K562 (cell line): ENCODE measurements at regions not wholly inside any gene's neighbourhood (a gene's known extent, or its start where the extent isn't known, plus 50 kb on each side); places are given as distances from the start of the nearest gene placed in this dataset.

ENCODE experiments used
- ATAC-seq: fragments of 200-7000 bp; cut with Tn5 transposase; 3 replicates; pipeline ENCODE4 v1.9.1; 2020; ENCODE audit warnings: moderate library complexity
- BruUV-seq: library from RNA; stranded (reverse); fragments of 400-500 nt; replicated peaks from 2 replicates; lab custom pipeline; 2021; lab: Mats Ljungman, UMichigan
- CTCF ChIA-PET: fragments of 300-600 bp; formaldehyde crosslinking; extraction: SDS; loops from one replicate; lab custom pipeline; 2021; ENCODE audit warnings: low intra/inter-chr PET ratio; lab: Yijun Ruan, JAX
- POLR2A ChIA-PET: fragments of 300-600, 350-650 bp; sonication (Branson Sonifier 250); formaldehyde crosslinking; extraction: SDS; loops from one replicate; lab custom pipeline; 2021; ENCODE audit warnings: antibody characterized with exemption, inconsistent platforms; lab: Yijun Ruan, JAX
- DNase-seq, 4 experiments: peaks; one replicate each; pipeline versions ENCODE4 v3.0.0 to v3.0.0-alpha.2; 2011 to 2018; ENCODE audit warnings: low spot score in 3 of 4, mixed read lengths in 3 of 4; ENCODE audit errors: extremely low read depth in 1 of 4
- FAIRE-seq: peaks from 2 replicates; lab custom pipeline; 2011; peaks lifted over from hg19 to GRCh38; lab: Jason Lieb, UNC
- H2AFZ ChIP-seq: 2 replicates; pipeline ENCODE4 v1.6.0; 2011; ENCODE audit warnings: low read depth, low read length, control low read depth, inconsistent platforms
- H3K27ac ChIP-seq: fragments of 200-600 bp; 3 replicates; pipeline ENCODE4 v1.8.0; 2011; ENCODE audit warnings: low read depth, mild to moderate bottlenecking, control low read depth, inconsistent platforms, low read length, moderate library complexity, mixed read lengths; ENCODE audit errors: extremely low read depth
- H3K27me3 ChIP-seq, 2 experiments: fragments of 300-600 bp in 1 of 2; 2 replicates in 1 of 2; 3 replicates in 1 of 2; pipeline versions ENCODE4 v1.6.0 to v1.8.0; 2011; ENCODE audit warnings: inconsistent platforms in 2 of 2, low read length in 2 of 2, mild to moderate bottlenecking in 1 of 2, mixed read lengths in 1 of 2, moderate library complexity in 1 of 2; ENCODE audit not compliant: control insufficient read depth in 2 of 2, insufficient read depth in 2 of 2
- H3K36me3 ChIP-seq: fragments of 300-600 bp; 3 replicates; pipeline ENCODE4 v1.8.0; 2011; ENCODE audit warnings: mild to moderate bottlenecking, low read length, inconsistent platforms; ENCODE audit not compliant: control insufficient read depth, insufficient read depth
- H3K4me1 ChIP-seq, 2 experiments: fragments of 200-600 bp in 1 of 2; replicated peaks in 1 of 2; 2 replicates in 1 of 2; 3 replicates in 1 of 2; pipeline versions ENCODE4 v1.5.1 to v1.8.0; 2011; ENCODE audit warnings: inconsistent platforms in 2 of 2, low read length in 2 of 2, mild to moderate bottlenecking in 1 of 2, mixed read lengths in 1 of 2, moderate library complexity in 1 of 2; ENCODE audit not compliant: control insufficient read depth in 2 of 2, insufficient read depth in 2 of 2
- H3K4me2 ChIP-seq: 2 replicates; pipeline ENCODE4 v1.6.1; 2011; ENCODE audit warnings: low read length, control low read depth, inconsistent platforms, mixed read lengths; ENCODE audit not compliant: insufficient read depth
- H3K4me3 ChIP-seq: fragments of 200-600 bp; sonication (generic), shearing (Covaris generic); 2 replicates; pipeline ENCODE4 v1.5.1; 2016; ENCODE audit warnings: control low read depth, inconsistent platforms
- H3K79me2 ChIP-seq: fragments of 200-600 bp; 3 replicates; pipeline ENCODE4 v1.8.0; 2011; ENCODE audit warnings: low read length, inconsistent platforms; ENCODE audit not compliant: control insufficient read depth, insufficient read depth
- H3K9ac ChIP-seq, 2 experiments: 2 replicates each; pipeline versions ENCODE4 v1.6.0 to v1.6.1; 2011; ENCODE audit warnings: low read depth in 2 of 2, low read length in 2 of 2, control low read depth in 1 of 2, inconsistent platforms in 1 of 2, mild to moderate bottlenecking in 1 of 2, mixed read lengths in 1 of 2; ENCODE audit not compliant: insufficient read depth in 1 of 2
- H3K9me1 ChIP-seq: one replicate; pipeline ENCODE4 v1.6.0; 2011; ENCODE audit warnings: inconsistent platforms, mild to moderate bottlenecking, low read length, moderate library complexity; ENCODE audit not compliant: control insufficient read depth, insufficient read depth
- H3K9me3 ChIP-seq: replicated peaks from 2 replicates; pipeline ENCODE4 v1.5.1; 2011; ENCODE audit warnings: low read depth, low read length, inconsistent platforms; ENCODE audit not compliant: control insufficient read depth, insufficient read depth
- H4K20me1 ChIP-seq: replicated peaks from 2 replicates; pipeline ENCODE4 v1.6.1; 2011; ENCODE audit warnings: low read length, inconsistent platforms, mixed read lengths; ENCODE audit not compliant: control insufficient read depth, insufficient read depth
- DLX4 ChIP-seq: fragments of 250-450 bp; sonication (Bioruptor Pico); IDR thresholded peaks from 2 replicates; pipeline ENCODE4 v1.6.1; 2021; ENCODE audit warnings: mild to moderate bottlenecking
- E2F5 ChIP-seq: sonication (generic); formaldehyde crosslinking; IDR thresholded peaks from 2 replicates; pipeline ENCODE4 v1.8.0; 2022; ENCODE audit warnings: mild to moderate bottlenecking, missing genetic modification reagents
- ETS2 ChIP-seq: IDR thresholded peaks from 2 replicates; pipeline ENCODE4 v1.6.1; 2016; ENCODE audit warnings: borderline replicate concordance, missing genetic modification characterization, mild to moderate bottlenecking, moderate library complexity, missing compliant biosample characterization; ENCODE audit not compliant: poor library complexity, severe bottlenecking
- GMEB1 ChIP-seq: fragments of 250-450 bp; sonication (Bioruptor Pico); IDR thresholded peaks from 2 replicates; pipeline ENCODE4 v1.4.0; 2020; ENCODE audit warnings: mild to moderate bottlenecking
- HDAC3 ChIP-seq: fragments of 450-650 bp; IDR thresholded peaks from 2 replicates; pipeline ENCODE4 v1.6.1; 2018; ENCODE audit warnings: borderline replicate concordance, mild to moderate bottlenecking, moderate library complexity; ENCODE audit not compliant: partially characterized antibody
- MAZ ChIP-seq, 2 experiments: fragments of 450-650 bp in 1 of 2; sonication (generic) in 1 of 2; formaldehyde crosslinking; IDR thresholded peaks in 1 of 2; conservative IDR thresholded peaks in 1 of 2; 2 replicates each; pipeline versions ENCODE4 v1.4.0 to v1.5.0; 2020; ENCODE audit warnings: mild to moderate bottlenecking in 1 of 2, missing genetic modification reagents in 1 of 2
- MED1 ChIP-seq: sonication (generic); formaldehyde crosslinking; IDR thresholded peaks from 2 replicates; pipeline ENCODE4 v1.8.1; 2023; ENCODE audit warnings: missing genetic modification reagents, borderline replicate concordance
- MIER1 ChIP-seq: fragments of 450-650 bp; IDR thresholded peaks from 2 replicates; pipeline ENCODE4 v1.6.1; 2016; ENCODE audit warnings: antibody characterized with exemption, mild to moderate bottlenecking, low read depth
- NR2C1 ChIP-seq, 2 experiments: fragments of 450-650 bp; IDR thresholded peaks; 2 replicates each; pipeline ENCODE4 v1.6.1; 2017; ENCODE audit warnings: mild to moderate bottlenecking in 2 of 2, antibody characterized with exemption in 1 of 2, inconsistent platforms in 1 of 2, missing compliant biosample characterization in 1 of 2, missing genetic modification characterization in 1 of 2
- PURB ChIP-seq: sonication (generic); formaldehyde crosslinking; IDR thresholded peaks from 2 replicates; pipeline ENCODE4 v1.9.0; 2021; ENCODE audit warnings: low read depth, mild to moderate bottlenecking, missing genetic modification reagents
- RBM39 ChIP-seq: fragments of 200-400 bp; formaldehyde crosslinking; optimal IDR thresholded peaks from 2 replicates; pipeline ENCODE3; 2018; ENCODE audit warnings: low read depth, low read length
- THAP12 ChIP-seq: fragments of 250-450 bp; sonication (Bioruptor Pico); IDR thresholded peaks from 2 replicates; pipeline ENCODE4 v1.9.0; 2021; ENCODE audit warnings: mild to moderate bottlenecking, inconsistent platforms
- ZNF655 ChIP-seq: fragments of 250-450 bp; sonication (Bioruptor Pico); IDR thresholded peaks from 2 replicates; pipeline ENCODE4 v1.5.0; 2021
- ZNF766 ChIP-seq: fragments of 200-800 bp; sonication (Bioruptor generic); conservative IDR thresholded peaks from 2 replicates; pipeline ENCODE4 v1.6.1; 2016; ENCODE audit warnings: missing genetic modification characterization, missing compliant biosample characterization
- WGBS: fragments of 100-300 bp; shearing (Covaris generic); methylation state at CpG from one replicate; pipeline ENCODE4 v1.1.6; 2016; ENCODE audit warnings: low coverage, mixed read lengths; ENCODE audit not compliant: insufficient coverage; ENCODE audit errors: missing lambda C conversion rate; 5-methylcytosine and 5-hydroxymethylcytosine counted together
- in situ Hi-C: fragments of 300-500 bp; cut with MboI; formaldehyde crosslinking; loops from 4 replicates; pipeline ENCODE4 v1.15.0; 2018; ENCODE audit warnings: inconsistent platforms, mixed read lengths
- intact Hi-C: fragments of 100-400 bp; cut with micrococcal nuclease; formaldehyde crosslinking; loops from 2 replicates; pipeline ENCODE4 v1.14.2; 2022

GRCh38 chr4:189090174-189090814 lies 850.4 kb upstream of the FRG1 start:
- ChIA-PET CTCF (no interaction called here), POLR2A (no interaction called here)
- in situ Hi-C loops (no loop called here), intact Hi-C loops (no loop called here)
- no peak overlapping the region for H3K27ac ChIP-seq
- no peaks in the 10 kb centered on the region; the same call in none of the 2 replicates for H3K9me3 ChIP-seq
- no peaks in the 10 kb centered on the region for H3K9me1 ChIP-seq
- DNase-seq (no peak), FAIRE-seq (no peak), ATAC-seq (no peak)
- no peaks in the 10 kb centered on the region for H4K20me1 ChIP-seq
- BruUV-seq = no TSS peak
- H3K4me2 ChIP-seq = no peak overlapping the region
- no peak overlapping the region for H3K9ac ChIP-seq
- H3K4me3 ChIP-seq = no peak overlapping the region
- no peaks in the 10 kb centered on the region for H3K36me3 ChIP-seq
- no peaks in the 10 kb centered on the region for H3K79me2 ChIP-seq
- no peak overlapping the region for H2AFZ ChIP-seq
- no peak for TF ChIP-seq DLX4 (CRISPR knock-in tag)
- TF ChIP-seq RBM39 = no peak
- TF ChIP-seq MIER1 = no peak
- no peak for TF ChIP-seq PURB (CRISPR knock-in tag)
- no peak for TF ChIP-seq ZNF766
- no peak for TF ChIP-seq MED1 (CRISPR knock-in tag)
- TF ChIP-seq E2F5 (CRISPR knock-in tag) = no peak
- no peak for TF ChIP-seq THAP12 (CRISPR knock-in tag)
- no peak for TF ChIP-seq HDAC3
- no peak for TF ChIP-seq ZNF655 (CRISPR knock-in tag)
- no peak for TF ChIP-seq GMEB1 (CRISPR knock-in tag)
- TF ChIP-seq ETS2 (tag) = no peak
- TF ChIP-seq NR2C1 (IDR thresholded peaks at IDR 0.05) = no peak
- TF ChIP-seq NR2C1 (tag; IDR thresholded peaks at IDR 0.05) = no peak
- no peak for TF ChIP-seq MAZ (CRISPR knock-in tag; conservative IDR thresholded peaks at IDR 0.05 in 1 of 2, IDR thresholded peaks at IDR 0.05 in 1 of 2)
- H3K4me1 ChIP-seq = no peaks in the 10 kb centered on the region
- H3K27me3 ChIP-seq = no peaks in the 10 kb centered on the region
- WGBS = 3% methylated on average over 2 of the region's 2 CpGs
